Stimulated activated CD8-positive, alpha-beta memory T cell treated with anti-CD3 and anti-CD28 coated beads, Interleukin-12 subunit alpha, Interleukin-12 subunit beta, amount 100 ng/mL, for 24 hours (primary cell): ENCODE measurements at regions not wholly inside any gene's neighbourhood (a gene's known extent, or its start where the extent isn't known, plus 50 kb on each side); places are given as distances from the start of the nearest gene placed in this dataset.

Experiments used
- DNase-seq: peaks from one replicate; pipeline ENCODE4 v3.0.0-alpha.2; 2020; ENCODE audit errors: extremely low read depth

GRCh38 chr6:168724033-168724432 lies 283.0 kb downstream of the SMOC2 start:
- DNase-seq = no peak

GRCh38 chr6:168722397-168722796 lies 281.4 kb downstream of the SMOC2 start:
- DNase-seq = no peak

- no peak for DNase-seq
These were observed 280.6 kb downstream of the SMOC2 start for GRCh38 chr6:168721571-168721970.

GRCh38 chr6:168719901-168720300 lies 278.9 kb downstream of the SMOC2 start:
- DNase-seq = no peak

GRCh38 chr6:168718821-168719475 lies 278.0 kb downstream of the SMOC2 start:
- DNase-seq = no peak
